Vagina (tissue), 2 donors: ENCODE measurements at regions not wholly inside any gene's neighbourhood (a gene's known extent, or its start where the extent isn't known, plus 50 kb on each side); places are given as distances from the start of the nearest gene placed in this dataset.

Experiments
- POLR2A ChIP-seq, 2 donors: fragments of 450-650 bp; IDR thresholded peaks; one replicate each; pipeline ENCODE4 v1.6.1; 2017; ENCODE audit warnings: antibody characterized with exemption in 2 of 2, mild to moderate bottlenecking in 2 of 2, moderate library complexity in 2 of 2
- TF ChIP-seq, protein P1 (sequence below), 3 experiments: fragments of 450-650 bp in 2 of 3; fragments of 200-600 bp in 1 of 3; sonication (generic) in 1 of 3; IDR thresholded peaks; one replicate each; pipeline ENCODE4 v1.5.1; 2017 to 2019; ENCODE audit warnings: antibody characterized with exemption in 3 of 3, mild to moderate bottlenecking in 2 of 3, moderate library complexity in 2 of 3

DNA sequence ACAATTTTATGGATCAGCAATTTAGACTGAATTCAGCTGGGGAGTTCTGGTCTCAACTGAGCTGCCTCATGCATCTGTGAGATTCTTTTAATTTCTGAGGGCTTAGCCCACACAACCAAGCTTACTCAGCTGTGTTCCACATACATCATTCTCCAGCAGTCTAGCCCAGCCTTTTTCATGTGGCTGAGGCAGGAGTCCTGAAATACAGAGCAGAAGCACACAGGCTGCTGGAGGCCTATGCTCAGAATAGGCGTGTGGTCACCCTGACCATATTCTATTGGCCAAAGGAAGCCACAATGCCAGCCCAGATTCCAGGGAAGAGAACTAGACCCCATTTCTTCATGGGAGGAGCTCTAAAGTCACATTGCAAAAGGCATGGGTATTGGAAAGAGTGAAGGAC is 72.3 kb upstream of the DHRS4 start:
- no peak for TF ChIP-seq POLR2A (IDR thresholded peaks at IDR 0.05)
- TF ChIP-seq, protein P1, sequence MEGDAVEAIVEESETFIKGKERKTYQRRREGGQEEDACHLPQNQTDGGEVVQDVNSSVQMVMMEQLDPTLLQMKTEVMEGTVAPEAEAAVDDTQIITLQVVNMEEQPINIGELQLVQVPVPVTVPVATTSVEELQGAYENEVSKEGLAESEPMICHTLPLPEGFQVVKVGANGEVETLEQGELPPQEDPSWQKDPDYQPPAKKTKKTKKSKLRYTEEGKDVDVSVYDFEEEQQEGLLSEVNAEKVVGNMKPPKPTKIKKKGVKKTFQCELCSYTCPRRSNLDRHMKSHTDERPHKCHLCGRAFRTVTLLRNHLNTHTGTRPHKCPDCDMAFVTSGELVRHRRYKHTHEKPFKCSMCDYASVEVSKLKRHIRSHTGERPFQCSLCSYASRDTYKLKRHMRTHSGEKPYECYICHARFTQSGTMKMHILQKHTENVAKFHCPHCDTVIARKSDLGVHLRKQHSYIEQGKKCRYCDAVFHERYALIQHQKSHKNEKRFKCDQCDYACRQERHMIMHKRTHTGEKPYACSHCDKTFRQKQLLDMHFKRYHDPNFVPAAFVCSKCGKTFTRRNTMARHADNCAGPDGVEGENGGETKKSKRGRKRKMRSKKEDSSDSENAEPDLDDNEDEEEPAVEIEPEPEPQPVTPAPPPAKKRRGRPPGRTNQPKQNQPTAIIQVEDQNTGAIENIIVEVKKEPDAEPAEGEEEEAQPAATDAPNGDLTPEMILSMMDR (IDR thresholded peaks at IDR 0.05), result no peak
